ENCODE measurements at regions not wholly inside any gene's neighbourhood (a gene's known extent, or its start where the extent isn't known, plus 50 kb on each side); places are given as distances from the start of the nearest gene placed in this dataset.

DNA sequence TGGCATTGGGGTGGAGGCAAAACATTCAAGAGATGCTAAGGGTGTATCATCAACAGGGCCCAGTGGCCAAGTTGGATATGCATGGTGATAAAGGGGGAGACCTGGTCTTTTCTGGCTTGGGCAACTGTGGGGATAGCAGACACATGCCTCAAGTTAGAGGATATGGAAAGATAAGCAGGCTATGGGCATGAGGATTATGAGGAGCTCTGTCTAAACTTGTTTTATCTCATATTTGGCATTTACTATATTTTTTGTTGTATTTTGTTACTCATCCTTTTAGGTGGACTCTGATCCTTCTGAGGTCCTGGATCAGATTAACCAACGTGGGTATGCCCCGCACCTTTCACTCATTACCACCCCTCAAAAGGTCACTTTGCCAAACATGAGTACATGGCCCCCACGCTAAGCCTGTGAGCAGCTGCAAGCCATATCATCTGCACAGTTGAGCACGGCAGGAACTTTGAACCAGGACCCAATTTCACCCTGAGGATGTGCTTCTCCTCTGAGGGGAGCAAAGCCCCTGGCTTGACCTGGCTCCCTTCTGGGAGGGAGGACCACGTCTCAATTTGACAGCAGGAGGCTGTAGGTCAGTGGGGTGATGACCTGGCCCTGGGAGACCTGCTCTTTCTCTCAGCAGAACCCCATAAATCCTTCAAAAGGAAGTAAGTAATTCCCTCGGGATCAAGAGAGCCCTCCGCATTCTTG, 71.1 kb upstream of the CD180 start:
- H3K4me1 ChIP-seq (ENCODE audit: control insufficient read depth, insufficient read depth, low read length) = peaks cover 11% of the 10 kb centered on the region
- TF ChIP-seq KLF9 (tag by site-specific recombination; IDR thresholded peaks at IDR 0.05; ENCODE audit: low read depth) (no peak), ZNF76 (tag by site-specific recombination; IDR thresholded peaks at IDR 0.05; ENCODE audit: borderline replicate concordance, low read depth) (no peak), MYNN (tag by site-specific recombination; IDR thresholded peaks at IDR 0.05; ENCODE audit: borderline replicate concordance) (no peak), ZNF837 (tag by site-specific recombination; IDR thresholded peaks at IDR 0.05) (no peak), MEIS1 (CRISPR knock-in tag; IDR thresholded peaks at IDR 0.05; ENCODE audit: borderline replicate concordance) (no peak), ZNF707 (tag by site-specific recombination; IDR thresholded peaks at IDR 0.05) (no peak), BCL11A (tag by site-specific recombination; IDR thresholded peaks at IDR 0.05; ENCODE audit: low read depth) (no peak), ZNF664 (tag by site-specific recombination; IDR thresholded peaks at IDR 0.05) (no peak), ZNF423 (tag by site-specific recombination; IDR thresholded peaks at IDR 0.05) (no peak), ZIC2 (tag by site-specific recombination; IDR thresholded peaks at IDR 0.05) (peak; percentile 92), ZFP41 (tag by site-specific recombination; IDR thresholded peaks at IDR 0.05; ENCODE audit: borderline replicate concordance) (no peak), ZNF366 (tag by site-specific recombination; conservative IDR thresholded peaks at IDR 0.05) (no peak), GLIS1 (tag by site-specific recombination; IDR thresholded peaks at IDR 0.05) (peak; percentile 18; the same call in 1 of the 2 replicates)
- TF ChIP-seq, protein P1, sequence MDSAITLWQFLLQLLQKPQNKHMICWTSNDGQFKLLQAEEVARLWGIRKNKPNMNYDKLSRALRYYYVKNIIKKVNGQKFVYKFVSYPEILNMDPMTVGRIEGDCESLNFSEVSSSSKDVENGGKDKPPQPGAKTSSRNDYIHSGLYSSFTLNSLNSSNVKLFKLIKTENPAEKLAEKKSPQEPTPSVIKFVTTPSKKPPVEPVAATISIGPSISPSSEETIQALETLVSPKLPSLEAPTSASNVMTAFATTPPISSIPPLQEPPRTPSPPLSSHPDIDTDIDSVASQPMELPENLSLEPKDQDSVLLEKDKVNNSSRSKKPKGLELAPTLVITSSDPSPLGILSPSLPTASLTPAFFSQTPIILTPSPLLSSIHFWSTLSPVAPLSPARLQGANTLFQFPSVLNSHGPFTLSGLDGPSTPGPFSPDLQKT (IDR thresholded peaks at IDR 0.05; ENCODE audit: borderline replicate concordance, low read depth, low read length) = no peak
- TF ChIP-seq, protein P2, sequence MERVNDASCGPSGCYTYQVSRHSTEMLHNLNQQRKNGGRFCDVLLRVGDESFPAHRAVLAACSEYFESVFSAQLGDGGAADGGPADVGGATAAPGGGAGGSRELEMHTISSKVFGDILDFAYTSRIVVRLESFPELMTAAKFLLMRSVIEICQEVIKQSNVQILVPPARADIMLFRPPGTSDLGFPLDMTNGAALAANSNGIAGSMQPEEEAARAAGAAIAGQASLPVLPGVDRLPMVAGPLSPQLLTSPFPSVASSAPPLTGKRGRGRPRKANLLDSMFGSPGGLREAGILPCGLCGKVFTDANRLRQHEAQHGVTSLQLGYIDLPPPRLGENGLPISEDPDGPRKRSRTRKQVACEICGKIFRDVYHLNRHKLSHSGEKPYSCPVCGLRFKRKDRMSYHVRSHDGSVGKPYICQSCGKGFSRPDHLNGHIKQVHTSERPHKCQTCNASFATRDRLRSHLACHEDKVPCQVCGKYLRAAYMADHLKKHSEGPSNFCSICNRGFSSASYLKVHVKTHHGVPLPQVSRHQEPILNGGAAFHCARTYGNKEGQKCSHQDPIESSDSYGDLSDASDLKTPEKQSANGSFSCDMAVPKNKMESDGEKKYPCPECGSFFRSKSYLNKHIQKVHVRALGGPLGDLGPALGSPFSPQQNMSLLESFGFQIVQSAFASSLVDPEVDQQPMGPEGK (tag by site-specific recombination; IDR thresholded peaks at IDR 0.05) = no peak
- ChIA-PET POLR2A (no interaction called here), CTCF (no interaction called here)
- no peaks in the 10 kb centered on the region for H3K9me3 ChIP-seq (ENCODE audit: control insufficient read depth, insufficient read depth, low read depth, low read length)
- H3K27ac ChIP-seq (ENCODE audit: extremely low read depth, low read depth, low read length) = peak overlapping the region; percentile 81
- no peak overlapping the region for H3K4me3 ChIP-seq (ENCODE audit: low read depth, low read length)
- no peaks in the 10 kb centered on the region for H3K36me3 ChIP-seq (ENCODE audit: control insufficient read depth in 2 of 2, insufficient read depth in 1 of 2, low read length in 2 of 2)

DNA sequence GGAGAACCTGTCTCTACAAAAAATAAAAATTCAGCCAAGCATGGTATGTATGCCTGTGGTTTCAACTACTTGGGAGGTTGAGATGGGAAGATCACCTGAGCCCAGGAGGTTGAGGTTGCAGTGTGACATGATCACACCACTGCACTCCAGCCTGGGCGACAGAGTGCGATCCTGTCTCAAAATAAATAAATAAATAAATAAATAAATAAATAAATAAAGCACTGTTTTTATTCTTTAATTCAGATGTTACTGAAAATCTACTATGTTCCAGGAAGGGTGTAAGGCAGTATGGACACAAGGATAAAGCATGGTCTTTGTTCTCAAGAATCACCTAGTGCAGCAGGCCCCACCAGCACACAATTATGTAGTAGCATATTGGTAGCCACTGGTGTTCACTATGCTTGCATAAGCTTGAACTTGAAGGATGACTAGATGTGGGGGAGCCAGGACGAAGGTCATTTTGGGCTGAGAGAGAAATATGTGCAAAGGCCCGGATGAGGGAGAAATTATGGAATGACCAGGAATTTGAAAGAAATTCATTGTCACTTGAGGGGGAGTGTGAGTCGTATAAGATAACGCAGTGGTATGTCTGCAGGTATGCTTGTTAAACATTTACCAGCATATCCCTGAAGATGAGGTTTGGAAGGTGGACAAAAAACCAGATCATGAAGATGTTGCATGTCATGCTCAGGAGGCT, 70.2 kb upstream of the CD180 start:
- no peaks in the 10 kb centered on the region for H3K36me3 ChIP-seq (ENCODE audit: control insufficient read depth in 2 of 2, insufficient read depth in 1 of 2, low read length in 2 of 2)
- no peaks in the 10 kb centered on the region for H3K9me3 ChIP-seq (ENCODE audit: control insufficient read depth, insufficient read depth, low read depth, low read length)
- H3K4me3 ChIP-seq (ENCODE audit: low read depth, low read length) = no peak overlapping the region
- POLR2A ChIA-PET = no interaction called here
- H3K4me1 ChIP-seq (ENCODE audit: control insufficient read depth, insufficient read depth, low read length) = peaks cover 11% of the 10 kb centered on the region
- no peak overlapping the region for H3K27ac ChIP-seq (ENCODE audit: extremely low read depth, low read depth, low read length)
- CTCF ChIA-PET = no interaction called here
- TF ChIP-seq, protein P3, sequence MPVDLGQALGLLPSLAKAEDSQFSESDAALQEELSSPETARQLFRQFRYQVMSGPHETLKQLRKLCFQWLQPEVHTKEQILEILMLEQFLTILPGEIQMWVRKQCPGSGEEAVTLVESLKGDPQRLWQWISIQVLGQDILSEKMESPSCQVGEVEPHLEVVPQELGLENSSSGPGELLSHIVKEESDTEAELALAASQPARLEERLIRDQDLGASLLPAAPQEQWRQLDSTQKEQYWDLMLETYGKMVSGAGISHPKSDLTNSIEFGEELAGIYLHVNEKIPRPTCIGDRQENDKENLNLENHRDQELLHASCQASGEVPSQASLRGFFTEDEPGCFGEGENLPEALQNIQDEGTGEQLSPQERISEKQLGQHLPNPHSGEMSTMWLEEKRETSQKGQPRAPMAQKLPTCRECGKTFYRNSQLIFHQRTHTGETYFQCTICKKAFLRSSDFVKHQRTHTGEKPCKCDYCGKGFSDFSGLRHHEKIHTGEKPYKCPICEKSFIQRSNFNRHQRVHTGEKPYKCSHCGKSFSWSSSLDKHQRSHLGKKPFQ (tag by site-specific recombination; IDR thresholded peaks at IDR 0.05) = 0 out of 2 replicates have a peak, but pooled peaks have one; percentile 21
- TF ChIP-seq ZNF670 (tag by site-specific recombination; IDR thresholded peaks at IDR 0.05; ENCODE audit: low read depth) (no peak), ZBTB8A (tag by site-specific recombination; IDR thresholded peaks at IDR 0.05) (peak; percentile 63), ZXDB (tag by site-specific recombination; IDR thresholded peaks at IDR 0.05) (0 out of 2 replicates have a peak, but pooled peaks have one; percentile 13), ZNF266 (tag by site-specific recombination; IDR thresholded peaks at IDR 0.05; ENCODE audit: low read depth) (peak; percentile 62; the same call in 1 of the 2 replicates), ZNF423 (tag by site-specific recombination; IDR thresholded peaks at IDR 0.05) (no peak), ZNF544 (tag by site-specific recombination; IDR thresholded peaks at IDR 0.05) (no peak), ZNF416 (tag by site-specific recombination; IDR thresholded peaks at IDR 0.05) (no peak), OSR2 (tag by site-specific recombination; IDR thresholded peaks at IDR 0.05) (no peak), ZNF654 (tag by site-specific recombination; IDR thresholded peaks at IDR 0.05; ENCODE audit: low read depth) (0 out of 2 replicates have a peak, but pooled peaks have one; percentile 9), ZNF302 (tag by site-specific recombination; IDR thresholded peaks at IDR 0.05; ENCODE audit: low read depth) (no peak), ZNF529 (tag by site-specific recombination; IDR thresholded peaks at IDR 0.05; ENCODE audit: insufficient replicate concordance) (peak; percentile 37), SP7 (tag by site-specific recombination; IDR thresholded peaks at IDR 0.05) (no peak), ZNF621 (tag by site-specific recombination; IDR thresholded peaks at IDR 0.05) (no peak)
- TF ChIP-seq, protein P4, sequence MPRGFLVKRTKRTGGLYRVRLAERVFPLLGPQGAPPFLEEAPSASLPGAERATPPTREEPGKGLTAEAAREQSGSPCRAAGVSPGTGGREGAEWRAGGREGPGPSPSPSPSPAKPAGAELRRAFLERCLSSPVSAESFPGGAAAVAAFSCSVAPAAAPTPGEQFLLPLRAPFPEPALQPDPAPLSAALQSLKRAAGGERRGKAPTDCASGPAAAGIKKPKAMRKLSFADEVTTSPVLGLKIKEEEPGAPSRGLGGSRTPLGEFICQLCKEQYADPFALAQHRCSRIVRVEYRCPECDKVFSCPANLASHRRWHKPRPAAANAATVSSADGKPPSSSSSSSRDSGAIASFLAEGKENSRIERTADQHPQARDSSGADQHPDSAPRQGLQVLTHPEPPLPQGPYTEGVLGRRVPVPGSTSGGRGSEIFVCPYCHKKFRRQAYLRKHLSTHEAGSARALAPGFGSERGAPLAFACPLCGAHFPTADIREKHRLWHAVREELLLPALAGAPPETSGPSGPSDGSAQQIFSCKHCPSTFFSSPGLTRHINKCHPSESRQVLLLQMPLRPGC (tag by site-specific recombination; IDR thresholded peaks at IDR 0.05) = no peak

All from HEK293 (cell line).